Mammary epithelial cell (primary cell): ENCODE measurements at regions not wholly inside any gene's neighbourhood (a gene's known extent, or its start where the extent isn't known, plus 50 kb on each side); places are given as distances from the start of the nearest gene placed in this dataset.

Source experiments
- CTCF ChIP-seq, 2 donors: IDR thresholded peaks in 1 of 2; conservative IDR thresholded peaks in 1 of 2; 2 replicates each; pipeline ENCODE4 v1.5.1; 2011 to 2012; ENCODE audit warnings: inconsistent platforms in 2 of 2, low read length in 2 of 2, mild to moderate bottlenecking in 2 of 2, control low read depth in 1 of 2, low read depth in 1 of 2; ENCODE audit not compliant: insufficient read depth in 1 of 2; ENCODE audit errors: extremely low read depth in 1 of 2
- EZH2 ChIP-seq: IDR thresholded peaks from 2 replicates; pipeline ENCODE4 v1.6.1; 2012; ENCODE audit warnings: low read length, inconsistent platforms, borderline replicate concordance

DNA sequence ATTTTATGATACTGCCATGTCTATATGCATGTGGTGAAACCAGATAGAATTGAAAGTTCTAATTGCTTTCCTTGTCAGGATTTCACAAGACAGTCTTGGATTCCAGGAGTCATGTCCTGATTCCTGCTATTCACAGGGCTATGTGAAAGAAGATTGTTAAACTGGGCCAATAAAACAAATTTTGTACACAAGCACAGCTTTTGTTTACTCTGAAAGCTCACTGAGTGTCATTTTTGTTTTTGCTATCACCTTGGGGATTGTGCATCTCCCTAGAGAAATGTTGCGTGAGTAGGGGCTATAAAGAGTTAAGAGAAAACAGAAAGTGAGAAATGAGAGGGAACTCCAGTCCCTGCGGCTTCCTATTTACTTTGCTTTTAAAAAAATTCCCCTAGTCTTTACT is 627.5 kb downstream of the PKHD1 start:
- no peak for TF ChIP-seq CTCF (conservative IDR thresholded peaks at IDR 0.05 in 1 of 2, IDR thresholded peaks at IDR 0.05 in 1 of 2; ENCODE audit: extremely low read depth in 1 of 2, insufficient read depth in 1 of 2, low read depth in 1 of 2, low read length in 2 of 2)
- TF ChIP-seq EZH2: no peak
